Stimulated activated effector memory CD8-positive, alpha-beta T cell treated with anti-CD3 and anti-CD28 coated beads, Interleukin-12 subunit alpha, Interleukin-12 subunit beta, amount 100 ng/mL, for 72 hours (primary cell): ENCODE measurements at regions not wholly inside any gene's neighbourhood (a gene's known extent, or its start where the extent isn't known, plus 50 kb on each side); places are given as distances from the start of the nearest gene placed in this dataset.
"Not testable (repeated sequence)": the region's sequence is repeated elsewhere in the genome, so short reads cannot be mapped to it uniquely, and the experiment has no call there.

Experiments
- ATAC-seq: fragments of 150-1000 bp; cut with Tn5 transposase; 2 replicates; pipeline ENCODE4 v1.10.0; 2021
- DNase-seq, 2 donors: peaks; one replicate each; pipeline ENCODE4 v3.0.0; 2021 to 2022; ENCODE audit warnings: low spot score in 2 of 2
- H3K27ac Mint-ChIP-seq: one replicate; pipeline ENCODE4 v1.8.0; 2022; ENCODE audit warnings: mild to moderate bottlenecking, mixed read lengths
- H3K36me3 Mint-ChIP-seq: one replicate; pipeline ENCODE4 v1.8.0; 2022; ENCODE audit warnings: mild to moderate bottlenecking, mixed read lengths
- H3K4me1 Mint-ChIP-seq: one replicate; pipeline ENCODE4 v1.8.0; 2022; ENCODE audit warnings: mixed read lengths
- H3K4me3 Mint-ChIP-seq: one replicate; pipeline ENCODE4 v1.8.0; 2022; ENCODE audit warnings: mild to moderate bottlenecking, mixed read lengths
- H3K9me3 Mint-ChIP-seq: one replicate; pipeline ENCODE4 v1.8.0; 2022; ENCODE audit warnings: mixed read lengths

DNA sequence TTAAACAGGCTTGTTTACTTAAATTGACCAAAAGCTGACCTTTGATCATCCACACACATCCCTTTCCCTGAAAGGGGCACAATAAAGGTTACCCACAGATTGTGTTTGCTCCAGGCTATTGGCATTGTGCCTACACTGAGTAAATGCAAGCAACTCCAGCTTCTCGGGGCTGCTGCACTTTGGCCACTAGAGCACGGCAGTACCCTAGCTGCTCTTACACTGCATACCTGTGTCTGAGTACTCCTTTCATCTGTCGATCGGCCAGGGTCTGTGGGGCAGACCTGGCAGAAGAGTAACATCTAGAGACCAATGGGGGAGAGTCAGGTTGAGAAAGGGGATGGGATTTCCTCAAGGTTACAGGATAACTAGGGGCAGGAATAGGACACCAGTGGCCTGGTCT is 281.9 kb upstream of the NMUR2 start:
- no peak overlapping the region for H3K27ac Mint-ChIP-seq
- no peak for ATAC-seq
- no peaks in the 10 kb centered on the region for H3K36me3 Mint-ChIP-seq
- DNase-seq, result no peak
- H3K4me1 Mint-ChIP-seq, result no peaks in the 10 kb centered on the region
- H3K9me3 Mint-ChIP-seq, result peaks cover 13% of the 10 kb centered on the region
- H3K4me3 Mint-ChIP-seq, result no peak overlapping the region

DNA sequence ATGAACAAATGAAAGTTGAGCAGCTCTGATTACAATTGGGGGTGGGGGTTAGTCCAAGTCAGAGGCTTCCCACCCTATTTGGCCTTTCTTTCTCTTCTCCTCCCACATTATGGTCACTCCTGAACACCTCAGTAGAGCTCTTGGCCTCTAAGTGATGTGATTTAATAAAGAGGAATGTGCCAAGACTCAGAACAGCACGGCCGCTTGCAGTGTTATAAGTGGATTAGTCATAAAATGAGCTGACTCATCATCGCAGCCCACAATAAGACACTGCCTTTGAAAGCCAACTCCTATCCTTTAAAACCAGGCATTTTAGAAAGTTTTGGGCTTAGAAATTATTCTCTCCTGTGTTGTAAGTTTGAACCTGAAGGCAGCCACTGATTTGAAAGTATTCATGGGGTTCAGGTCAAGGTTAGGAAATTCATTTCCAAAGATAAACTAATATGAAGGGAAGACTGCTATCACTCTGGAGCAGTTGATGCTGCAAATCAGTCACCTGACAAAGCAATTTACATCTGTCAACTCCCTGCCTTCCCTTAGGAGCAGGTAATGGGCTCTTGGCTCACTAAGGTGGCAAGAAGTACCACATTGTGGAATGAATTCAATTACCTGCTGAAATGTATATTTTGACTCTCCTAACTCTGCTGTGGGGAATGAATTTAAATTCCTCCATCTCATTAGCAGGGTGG is 283.6 kb upstream of the NMUR2 start:
- Mint-ChIP-seq H3K9me3 (peaks cover 16% of the 10 kb centered on the region), H3K4me1 (no peaks in the 10 kb centered on the region), H3K4me3 (no peak overlapping the region), H3K27ac (no peak overlapping the region), H3K36me3 (no peaks in the 10 kb centered on the region)
- DNase-seq (no peak), ATAC-seq (no peak)

- DNase-seq, result no peak
- no peak for ATAC-seq
- Mint-ChIP-seq H3K4me1 (no peaks in the 10 kb centered on the region), H3K9me3 (peaks cover 16% of the 10 kb centered on the region), H3K27ac (no peak overlapping the region), H3K36me3 (no peaks in the 10 kb centered on the region), H3K4me3 (no peak overlapping the region)
Measured at GRCh38 chr5:152689250-152689711, 284.2 kb upstream of the NMUR2 start.

- ATAC-seq, result no peak
- Mint-ChIP-seq H3K27ac (no peak overlapping the region), H3K4me1 (no peaks in the 10 kb centered on the region), H3K9me3 (peaks cover 6% of the 10 kb centered on the region), H3K4me3 (no peak overlapping the region), H3K36me3 (no peaks in the 10 kb centered on the region)
- DNase-seq, result no peak
Measured at GRCh38 chr5:152694231-152694630, 289.2 kb upstream of the NMUR2 start.

GRCh38 chr5:152701305-152701949 is 296.3 kb upstream of the NMUR2 start:
- DNase-seq (no peak), ATAC-seq (no peak)
- no peaks in the 10 kb centered on the region for H3K36me3 Mint-ChIP-seq
- no peak overlapping the region for H3K4me3 Mint-ChIP-seq
- peaks cover 11% of the 10 kb centered on the region for H3K9me3 Mint-ChIP-seq
- H3K4me1 Mint-ChIP-seq, result no peaks in the 10 kb centered on the region
- no peak overlapping the region for H3K27ac Mint-ChIP-seq

- H3K36me3 Mint-ChIP-seq, result no peaks in the 10 kb centered on the region
- peaks cover 10% of the 10 kb centered on the region for H3K9me3 Mint-ChIP-seq
- no peak overlapping the region for H3K4me3 Mint-ChIP-seq
- ATAC-seq (no peak), DNase-seq (no peak)
- H3K27ac Mint-ChIP-seq, result no peak overlapping the region
- no peaks in the 10 kb centered on the region for H3K4me1 Mint-ChIP-seq
Measured at GRCh38 chr5:152704286-152704685, 299.2 kb upstream of the NMUR2 start.

- no peak overlapping the region for H3K27ac Mint-ChIP-seq
- no peak overlapping the region for H3K4me3 Mint-ChIP-seq
- ATAC-seq (no peak), DNase-seq (no peak)
- H3K4me1 Mint-ChIP-seq, result no peaks in the 10 kb centered on the region
- no peaks in the 10 kb centered on the region for H3K36me3 Mint-ChIP-seq
- peaks cover 3% of the 10 kb centered on the region for H3K9me3 Mint-ChIP-seq
Measured at GRCh38 chr5:152711801-152712388, 306.8 kb upstream of the NMUR2 start.

- peaks cover 6% of the 10 kb centered on the region for H3K9me3 Mint-ChIP-seq
- H3K36me3 Mint-ChIP-seq, result no peaks in the 10 kb centered on the region
- no peaks in the 10 kb centered on the region for H3K4me1 Mint-ChIP-seq
- ATAC-seq (no peak), DNase-seq (no peak)
- no peak overlapping the region for H3K27ac Mint-ChIP-seq
- H3K4me3 Mint-ChIP-seq, result no peak overlapping the region
Measured at GRCh38 chr5:152717393-152717792, 312.3 kb upstream of the NMUR2 start.

DNA sequence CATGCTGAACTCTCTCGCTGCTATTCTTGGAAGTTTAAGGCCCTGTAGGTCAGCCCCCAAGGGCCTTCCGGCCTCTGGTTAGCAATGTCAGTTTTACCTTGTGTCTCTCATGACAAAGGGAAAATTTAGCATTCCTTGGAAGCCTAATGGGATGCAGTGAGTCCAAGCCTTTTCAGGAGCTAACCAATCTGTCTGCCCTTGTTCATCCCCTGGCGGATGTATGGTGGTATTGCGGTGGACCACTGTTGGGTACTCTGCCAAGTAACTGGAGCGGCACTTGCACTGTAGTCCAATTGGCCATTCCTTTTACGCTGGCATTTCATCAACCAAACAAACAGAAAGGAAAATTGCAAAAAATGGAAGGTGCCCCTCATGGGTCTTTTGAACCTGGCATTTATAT is 318.4 kb upstream of the NMUR2 start:
- ATAC-seq (no peak), DNase-seq (no peak)
- Mint-ChIP-seq H3K36me3 (no peaks in the 10 kb centered on the region), H3K9me3 (peaks cover 13% of the 10 kb centered on the region), H3K4me1 (no peaks in the 10 kb centered on the region), H3K27ac (no peak overlapping the region), H3K4me3 (no peak overlapping the region)

DNA sequence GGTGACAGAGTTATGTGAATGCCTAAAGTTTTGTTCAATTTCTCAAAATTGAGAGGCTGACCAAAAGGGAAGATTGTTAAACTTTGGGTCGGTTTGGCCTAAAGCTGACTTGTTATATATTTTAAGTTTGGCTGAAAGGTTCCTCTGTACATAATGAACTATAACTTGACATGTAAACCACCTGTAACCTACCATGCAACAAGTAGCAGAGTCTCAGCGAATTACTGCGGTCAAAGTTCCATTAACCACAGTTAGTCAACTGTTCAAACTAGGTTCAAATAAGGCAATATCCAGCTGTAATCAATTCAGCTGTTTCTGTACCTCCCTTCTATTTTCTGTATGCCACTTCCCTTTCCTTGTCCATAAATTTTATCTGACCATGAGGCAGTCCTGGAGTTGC is 325.1 kb upstream of the NMUR2 start:
- no peaks in the 10 kb centered on the region for H3K9me3 Mint-ChIP-seq
- no peak for DNase-seq
- no peak for ATAC-seq
- H3K27ac Mint-ChIP-seq, result no peak overlapping the region
- no peaks in the 10 kb centered on the region for H3K4me1 Mint-ChIP-seq
- H3K36me3 Mint-ChIP-seq, result no peaks in the 10 kb centered on the region
- H3K4me3 Mint-ChIP-seq, result no peak overlapping the region

DNA sequence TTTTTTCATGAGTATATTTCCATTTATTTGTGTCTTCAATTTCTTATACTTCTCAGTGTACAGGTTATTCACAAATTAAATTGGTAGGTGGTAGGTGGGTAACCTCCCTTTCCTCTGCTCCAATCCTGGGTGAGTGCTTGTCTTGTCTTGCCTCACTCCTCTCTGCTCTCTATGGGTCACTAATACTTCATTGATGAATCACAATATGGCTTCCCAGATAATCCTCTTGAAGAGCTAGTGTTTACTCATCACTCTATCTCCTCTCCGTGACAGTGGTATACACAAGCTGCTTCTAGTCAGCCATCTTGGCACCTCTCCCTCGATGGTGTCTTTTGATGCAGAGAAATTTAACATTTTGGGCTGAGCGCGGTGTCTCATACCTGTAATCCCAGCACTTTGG is 331.8 kb upstream of the NMUR2 start:
- no peak overlapping the region for H3K4me3 Mint-ChIP-seq

GRCh38 chr5:152739916-152740315 is 334.8 kb upstream of the NMUR2 start:
- no peaks in the 10 kb centered on the region for H3K4me1 Mint-ChIP-seq
- no peak overlapping the region for H3K27ac Mint-ChIP-seq
- no peaks in the 10 kb centered on the region for H3K36me3 Mint-ChIP-seq
- peaks cover 13% of the 10 kb centered on the region for H3K9me3 Mint-ChIP-seq
- DNase-seq, result no peak
- ATAC-seq, result no peak
- no peak overlapping the region for H3K4me3 Mint-ChIP-seq

More for the DNA sequence above, 331.8 kb upstream of the NMUR2 start:
- no peak for ATAC-seq
- H3K27ac Mint-ChIP-seq, result no peak overlapping the region
- no peaks in the 10 kb centered on the region for H3K4me1 Mint-ChIP-seq
- H3K36me3 Mint-ChIP-seq, result no peaks in the 10 kb centered on the region
- H3K9me3 Mint-ChIP-seq, result peaks cover 13% of the 10 kb centered on the region
- DNase-seq, result no peak

GRCh38 chr5:152741126-152741525 is 336.0 kb upstream of the NMUR2 start:
- not testable (repeated sequence) for H3K4me3 Mint-ChIP-seq, DNase-seq, H3K27ac Mint-ChIP-seq, H3K36me3 Mint-ChIP-seq, H3K4me1 Mint-ChIP-seq, ATAC-seq
- H3K9me3 Mint-ChIP-seq, result peaks cover 10% of the 10 kb centered on the region

- not testable (repeated sequence) for H3K4me3 Mint-ChIP-seq, H3K4me1 Mint-ChIP-seq
Measured at GRCh38 chr5:152787709-152788217, 382.7 kb upstream of the NMUR2 start.

DNA sequence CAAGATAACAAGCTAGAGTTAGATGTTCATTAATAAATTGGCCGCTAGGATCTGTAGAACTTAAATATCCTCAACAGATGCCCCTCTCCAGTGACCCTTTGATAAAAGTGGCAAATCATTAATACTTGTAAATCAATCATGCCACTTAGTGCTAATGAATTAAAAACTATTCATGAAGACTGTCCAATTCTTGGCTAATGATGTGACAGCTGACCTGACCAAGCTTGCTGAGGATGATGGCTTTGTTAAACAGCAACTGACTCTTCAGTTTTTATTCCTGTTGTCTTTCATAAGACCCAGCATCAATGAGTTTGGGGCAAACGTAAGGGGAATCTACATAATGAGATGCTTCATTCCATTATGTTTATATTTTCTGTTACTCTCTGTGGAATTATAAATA is 396.8 kb upstream of the NMUR2 start:
- Mint-ChIP-seq H3K4me3 (no peak overlapping the region), H3K27ac (no peak overlapping the region), H3K4me1 (no peaks in the 10 kb centered on the region), H3K9me3 (peaks cover 8% of the 10 kb centered on the region), H3K36me3 (no peaks in the 10 kb centered on the region)
- DNase-seq (no peak), ATAC-seq (no peak)

More at GRCh38 chr5:152787709-152788217, 382.7 kb upstream of the NMUR2 start:
- not testable (repeated sequence) for H3K36me3 Mint-ChIP-seq, ATAC-seq, DNase-seq, H3K27ac Mint-ChIP-seq
- H3K9me3 Mint-ChIP-seq, result peaks cover 12% of the 10 kb centered on the region

DNA sequence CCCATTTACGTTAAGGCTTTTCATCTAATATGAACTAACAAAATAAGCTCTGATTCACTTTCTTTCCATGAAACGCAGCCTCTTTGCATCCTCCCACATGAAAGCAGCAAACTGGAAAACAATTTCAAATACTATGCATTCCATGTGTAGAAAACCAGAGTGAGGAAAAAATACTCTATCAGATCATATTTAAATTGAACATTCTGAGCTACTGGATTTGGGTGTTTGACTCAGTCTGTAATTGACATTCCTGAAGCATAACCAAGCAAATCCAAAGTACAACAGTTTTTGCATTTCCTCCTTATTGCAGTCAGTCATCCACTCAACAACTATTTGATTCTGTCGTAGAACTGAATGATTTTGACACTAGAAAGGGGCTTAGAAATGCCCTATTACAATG is 399.1 kb upstream of the NMUR2 start:
- Mint-ChIP-seq H3K4me1 (no peaks in the 10 kb centered on the region), H3K9me3 (no peaks in the 10 kb centered on the region), H3K36me3 (no peaks in the 10 kb centered on the region), H3K4me3 (no peak overlapping the region), H3K27ac (no peak overlapping the region)
- no peak for DNase-seq
- no peak for ATAC-seq
